GM12891 (cell line): ENCODE measurements at regions not wholly inside any gene's neighbourhood (a gene's known extent, or its start where the extent isn't known, plus 50 kb on each side); places are given as distances from the start of the nearest gene placed in this dataset.

Experiments used
- POLR2A ChIP-seq: IDR thresholded peaks from 2 replicates; pipeline ENCODE4 v1.6.1; 2011; ENCODE audit warnings: low read depth, low read length, control low read depth
- POLR2AphosphoS5 ChIP-seq: IDR thresholded peaks from 2 replicates; pipeline ENCODE4 v1.6.1; 2011; ENCODE audit warnings: low read depth, low read length, control low read depth
- POU2F2 ChIP-seq: IDR thresholded peaks from 2 replicates; pipeline ENCODE4 v1.6.1; 2011; ENCODE audit warnings: low read depth, mild to moderate bottlenecking, control low read depth, low read length, moderate library complexity
- SPI1 ChIP-seq: IDR thresholded peaks from 2 replicates; pipeline ENCODE4 v1.6.1; 2011; ENCODE audit warnings: low read depth, low read length, control low read depth
- TAF1 ChIP-seq: IDR thresholded peaks from 2 replicates; pipeline ENCODE4 v1.6.1; 2011; ENCODE audit warnings: low read depth, low read length, control low read depth

DNA sequence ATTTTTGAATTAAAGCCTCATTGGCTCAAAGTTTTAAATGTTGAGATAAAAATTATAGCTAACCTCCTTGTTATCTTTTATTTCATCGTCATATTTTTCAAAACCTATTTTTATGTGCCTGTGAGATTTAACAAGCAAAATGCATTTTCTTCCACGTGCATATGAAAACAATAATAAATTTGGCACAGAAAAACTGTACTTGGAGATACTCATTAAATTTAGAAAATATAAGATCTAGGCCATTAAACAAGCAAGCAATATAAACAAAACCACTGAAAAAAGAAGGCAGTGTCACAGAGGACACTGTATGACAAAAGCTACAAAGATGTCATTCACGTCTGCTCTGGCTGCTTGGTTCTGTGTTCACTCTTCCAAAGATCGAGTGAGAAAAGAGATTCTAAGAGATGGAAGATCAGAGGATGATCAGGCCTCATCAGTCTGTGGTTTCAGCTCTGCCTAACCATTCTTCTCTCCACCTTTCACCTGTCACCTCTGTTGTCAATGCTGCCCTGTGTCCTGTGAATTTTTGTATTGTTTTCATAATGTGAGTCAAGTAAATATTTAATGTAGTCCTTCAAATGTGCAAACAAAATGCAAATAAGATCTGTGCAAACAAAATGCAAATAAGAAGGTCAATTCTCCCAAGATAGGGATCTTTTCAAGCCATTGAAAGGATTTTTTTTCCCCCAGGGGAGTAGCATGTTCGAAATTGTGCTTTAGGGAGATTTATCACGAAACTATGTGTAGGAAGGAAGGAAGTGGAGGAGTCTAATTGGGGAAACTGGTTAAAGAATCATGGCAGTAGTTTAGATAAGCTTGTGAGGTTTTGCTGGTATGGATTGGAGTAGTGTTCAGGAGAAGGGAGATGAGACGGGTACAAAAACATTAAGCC is 138.7 kb upstream of the RBMS1 start:
- TF ChIP-seq POLR2A = no peak
- no peak for TF ChIP-seq TAF1
- no peak for TF ChIP-seq SPI1
- TF ChIP-seq POLR2AphosphoS5 = no peak
- no peak for TF ChIP-seq POU2F2
